MCF 10A (cell line): ENCODE measurements at regions not wholly inside any gene's neighbourhood (a gene's known extent, or its start where the extent isn't known, plus 50 kb on each side); places are given as distances from the start of the nearest gene placed in this dataset.

Experiments used
- BruUV-seq: library from RNA; stranded (reverse); fragments of 400-500 nt; replicated peaks from 2 replicates; lab custom pipeline; 2021; lab: Mats Ljungman, UMichigan
- CTCF ChIA-PET: fragments of 300-600 bp; sonication (Branson Sonifier 250); formaldehyde crosslinking; extraction: SDS; loops from one replicate; lab custom pipeline; 2021; ENCODE audit warnings: antibody characterized with exemption, inconsistent platforms; lab: Yijun Ruan, JAX
- POLR2A ChIA-PET: fragments of 300-600, 350-650 bp; sonication (Branson Sonifier 250); formaldehyde crosslinking; extraction: SDS; loops from one replicate; lab custom pipeline; 2020; ENCODE audit warnings: antibody characterized with exemption, inconsistent platforms; lab: Yijun Ruan, JAX
- DNase-seq: peaks from one replicate; pipeline ENCODE4 v3.0.0-alpha.2; 2018; ENCODE audit not compliant: unreplicated experiment
- H3K27ac Mint-ChIP-seq: one replicate; pipeline ENCODE4 v1.8.0; 2022; ENCODE audit warnings: mild to moderate bottlenecking, low read depth, mixed read lengths; ENCODE audit not compliant: unreplicated experiment
- H3K27me3 Mint-ChIP-seq: one replicate; pipeline ENCODE4 v1.8.0; 2022; ENCODE audit warnings: mixed read lengths; ENCODE audit not compliant: insufficient read depth, unreplicated experiment
- H3K36me3 Mint-ChIP-seq: one replicate; pipeline ENCODE4 v1.8.0; 2022; ENCODE audit warnings: mild to moderate bottlenecking, moderate library complexity, mixed read lengths; ENCODE audit not compliant: insufficient read depth, unreplicated experiment
- H3K4me1 Mint-ChIP-seq: one replicate; pipeline ENCODE4 v1.8.0; 2022; ENCODE audit warnings: mixed read lengths; ENCODE audit not compliant: insufficient read depth, unreplicated experiment
- H3K4me3 Mint-ChIP-seq: one replicate; pipeline ENCODE4 v1.8.0; 2022; ENCODE audit warnings: mild to moderate bottlenecking, moderate library complexity, mixed read lengths; ENCODE audit not compliant: unreplicated experiment
- H3K9me3 Mint-ChIP-seq: one replicate; pipeline ENCODE4 v1.8.0; 2022; ENCODE audit warnings: mixed read lengths; ENCODE audit not compliant: unreplicated experiment
- CTCF ChIP-seq: fragments of 200-600 bp; IDR thresholded peaks from one replicate; pipeline ENCODE4 v1.8.0; 2022; ENCODE audit warnings: antibody characterized with exemption, mild to moderate bottlenecking; ENCODE audit not compliant: unreplicated experiment
- intact Hi-C: fragments of 100-400 bp; cut with micrococcal nuclease; formaldehyde crosslinking; loops from 2 replicates; pipeline ENCODE4 v1.14.1; 2022

GRCh38 chr17:36661047-36661666 is 59.8 kb downstream of the MRM1 start:
- POLR2A ChIA-PET = no interaction called here
- no peak for TF ChIP-seq CTCF
- Mint-ChIP-seq H3K36me3 (peaks cover 7% of the 10 kb centered on the region), H3K27me3 (peaks cover 66% of the 10 kb centered on the region), H3K9me3 (no peaks in the 10 kb centered on the region), H3K4me3 (no peak overlapping the region), H3K4me1 (peaks cover 9% of the 10 kb centered on the region), H3K27ac (no peak overlapping the region)
- no peak for DNase-seq
- CTCF ChIA-PET = no interaction called here
- BruUV-seq = no TSS peak
- intact Hi-C loops = no loop called here

DNA sequence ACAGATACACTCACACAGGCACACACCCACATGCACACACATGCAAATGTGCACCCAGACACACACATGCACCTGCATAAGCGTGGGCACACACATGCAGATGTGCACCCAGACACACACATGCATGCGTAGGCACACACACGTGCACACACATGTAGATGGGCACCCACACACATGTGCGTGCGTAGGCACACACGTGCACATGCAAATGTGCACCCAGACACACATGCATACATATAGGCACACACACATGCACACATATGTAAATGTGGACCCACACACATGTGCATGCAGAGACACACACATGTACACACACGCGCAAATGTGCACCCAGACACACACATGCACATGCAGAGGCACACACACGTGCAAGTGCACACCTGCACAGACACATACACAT is 60.3 kb downstream of the MRM1 start:
- no peak for DNase-seq
- H3K4me1 Mint-ChIP-seq = peaks cover 9% of the 10 kb centered on the region
- TF ChIP-seq CTCF = no peak
- H3K4me3 Mint-ChIP-seq = no peak overlapping the region
- no TSS peak for BruUV-seq
- ChIA-PET POLR2A (no interaction called here), CTCF (no interaction called here)
- no peaks in the 10 kb centered on the region for H3K9me3 Mint-ChIP-seq
- H3K27me3 Mint-ChIP-seq = peaks cover 66% of the 10 kb centered on the region
- intact Hi-C loops = no loop called here
- no peak overlapping the region for H3K27ac Mint-ChIP-seq
- H3K36me3 Mint-ChIP-seq = peaks cover 7% of the 10 kb centered on the region

- no peak overlapping the region for H3K27ac Mint-ChIP-seq
- intact Hi-C loops = no loop called here
- ChIA-PET POLR2A (no interaction called here), CTCF (interaction anchor here (0.6 to 1.0 kb wide), 3 partner anchors 9 to 283 kb away, joined by 3 to 6 read pairs (median 3); partner anchors contain the start of gene AATF)
- H3K9me3 Mint-ChIP-seq = no peaks in the 10 kb centered on the region
- peaks cover 9% of the 10 kb centered on the region for H3K4me1 Mint-ChIP-seq
- BruUV-seq = no TSS peak
- no peaks in the 10 kb centered on the region for H3K36me3 Mint-ChIP-seq
- H3K4me3 Mint-ChIP-seq = no peak overlapping the region
- no peak for TF ChIP-seq CTCF
- H3K27me3 Mint-ChIP-seq = peaks cover 53% of the 10 kb centered on the region
- peak; percentile 48 for DNase-seq
Measured at GRCh38 chr17:36665417-36665816, 64.0 kb downstream of the MRM1 start.

DNA sequence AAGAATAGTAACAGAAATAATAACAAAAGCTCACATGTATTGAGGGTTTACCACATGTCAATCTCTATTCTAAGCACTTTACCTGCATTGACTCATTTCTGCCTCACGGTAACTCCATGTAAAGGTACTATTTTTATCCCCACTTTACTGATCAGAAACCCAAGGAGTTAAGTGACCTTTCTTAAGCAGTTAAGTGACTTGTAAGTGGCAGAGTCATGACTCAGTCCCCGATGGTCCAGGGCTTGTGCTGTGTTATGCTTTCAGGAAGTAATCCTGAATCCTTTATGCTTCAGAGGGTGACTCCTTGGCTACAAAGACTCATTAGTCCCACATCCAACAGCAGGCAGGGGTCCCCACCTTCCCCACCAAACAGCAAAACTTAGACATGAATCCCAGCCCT is 66.5 kb downstream of the MRM1 start:
- BruUV-seq = no TSS peak
- CTCF ChIA-PET = no interaction called here
- no peak overlapping the region for H3K4me3 Mint-ChIP-seq
- POLR2A ChIA-PET = no interaction called here
- H3K27me3 Mint-ChIP-seq = peaks cover 36% of the 10 kb centered on the region
- no peak for TF ChIP-seq CTCF
- no peaks in the 10 kb centered on the region for H3K9me3 Mint-ChIP-seq
- peaks cover 9% of the 10 kb centered on the region for H3K4me1 Mint-ChIP-seq
- H3K27ac Mint-ChIP-seq = no peak overlapping the region
- no peak for DNase-seq
- intact Hi-C loops = no loop called here
- H3K36me3 Mint-ChIP-seq = peaks cover 1% of the 10 kb centered on the region
